Caco-2 (cell line): ENCODE measurements at regions not wholly inside any gene's neighbourhood (a gene's known extent, or its start where the extent isn't known, plus 50 kb on each side); places are given as distances from the start of the nearest gene placed in this dataset.

Experiments
- BruUV-seq: library from RNA; stranded (reverse); fragments of 400-500 nt; replicated peaks from 2 replicates; lab custom pipeline; 2021; lab: Mats Ljungman, UMichigan
- CTCF ChIA-PET: fragments of 300-600 bp; sonication (Branson Sonifier 250); formaldehyde crosslinking; loops from one replicate; lab custom pipeline; 2022; ENCODE audit warnings: antibody characterized with exemption; lab: Charles Lee
- POLR2A ChIA-PET: fragments of 300-600 bp; sonication (Branson Sonifier 250); formaldehyde crosslinking; loops from one replicate; lab custom pipeline; 2022; ENCODE audit warnings: antibody characterized with exemption; lab: Charles Lee
- DNase-seq, 2 experiments: peaks; one replicate each; pipeline versions ENCODE4 v3.0.0 to v3.0.0-alpha.2; 2020 to 2022
- H3K27me3 ChIP-seq: replicated peaks from 2 replicates; pipeline ENCODE4 v1.6.0; 2011; ENCODE audit warnings: low read length; ENCODE audit not compliant: control insufficient read depth, insufficient read depth
- H3K36me3 ChIP-seq: 2 replicates; pipeline ENCODE4 v1.5.1; 2011; ENCODE audit warnings: low read length; ENCODE audit not compliant: control insufficient read depth, insufficient read depth
- H3K4me1 ChIP-seq: fragments of 250-450 bp; sonication (Bioruptor Pico); 2 replicates; pipeline ENCODE4 v1.5.1; 2020; ENCODE audit warnings: mild to moderate bottlenecking
- H3K4me3 ChIP-seq: 2 replicates; pipeline ENCODE4 v1.5.1; 2011; ENCODE audit warnings: low read depth, mild to moderate bottlenecking, control low read depth, low read length
- H3K9me3 ChIP-seq: fragments of 250-450 bp; sonication (Bioruptor Pico); 2 replicates; pipeline ENCODE4 v1.5.1; 2020; ENCODE audit warnings: mild to moderate bottlenecking, moderate library complexity
- H3K27ac Mint-ChIP-seq: one replicate; pipeline ENCODE4 v1.8.0; 2022; ENCODE audit warnings: mixed read lengths; ENCODE audit not compliant: unreplicated experiment
- H3K27me3 Mint-ChIP-seq: one replicate; pipeline ENCODE4 v1.8.0; 2022; ENCODE audit warnings: mixed read lengths; ENCODE audit not compliant: insufficient read depth, unreplicated experiment
- H3K36me3 Mint-ChIP-seq: one replicate; pipeline ENCODE4 v1.8.0; 2022; ENCODE audit warnings: mild to moderate bottlenecking, mixed read lengths; ENCODE audit not compliant: insufficient read depth, unreplicated experiment
- H3K4me1 Mint-ChIP-seq: one replicate; pipeline ENCODE4 v1.8.0; 2022; ENCODE audit warnings: low read depth, mixed read lengths; ENCODE audit not compliant: unreplicated experiment
- H3K4me3 Mint-ChIP-seq: one replicate; pipeline ENCODE4 v1.8.0; 2022; ENCODE audit warnings: mild to moderate bottlenecking, moderate library complexity, mixed read lengths; ENCODE audit not compliant: unreplicated experiment
- H3K9me3 Mint-ChIP-seq: one replicate; pipeline ENCODE4 v1.8.0; 2022; ENCODE audit warnings: mixed read lengths; ENCODE audit not compliant: unreplicated experiment
- CTCF ChIP-seq, 2 experiments: fragments of 200-600 bp in 1 of 2; IDR thresholded peaks; 1 replicate in 1 of 2; 2 replicates in 1 of 2; pipeline versions ENCODE4 v1.5.1 to v1.8.0; 2011 to 2022; ENCODE audit warnings: antibody characterized with exemption in 1 of 2, control low read depth in 1 of 2, inconsistent platforms in 1 of 2, low read depth in 1 of 2, low read length in 1 of 2, mild to moderate bottlenecking in 1 of 2, moderate library complexity in 1 of 2; ENCODE audit not compliant: insufficient read depth in 1 of 2, severe bottlenecking in 1 of 2, unreplicated experiment in 1 of 2
- intact Hi-C: fragments of 100-400 bp; cut with micrococcal nuclease; formaldehyde crosslinking; loops from one replicate; pipeline ENCODE4 v1.10.0; 2022; ENCODE audit not compliant: unreplicated experiment

DNA sequence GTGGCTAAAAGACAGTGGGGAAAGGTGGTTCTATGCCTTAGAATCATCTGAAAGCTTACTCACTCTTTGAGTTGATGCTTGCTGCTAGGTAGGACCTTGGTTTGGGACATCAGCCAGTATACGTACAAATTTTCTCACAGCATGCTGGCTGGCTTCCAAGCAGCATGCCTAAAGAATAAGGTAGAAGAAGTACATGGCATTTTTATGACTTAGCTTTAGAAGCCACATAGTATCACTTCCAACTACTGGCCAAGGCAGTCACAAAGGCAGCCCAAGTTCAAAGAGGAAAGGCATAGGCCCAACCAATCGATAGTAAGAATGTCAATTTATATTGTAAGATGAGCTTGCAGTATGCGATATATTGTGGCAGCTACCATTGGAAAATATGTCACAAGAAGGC is 284.2 kb upstream of the CAND1 start:
- POLR2A ChIA-PET: no interaction called here

DNA sequence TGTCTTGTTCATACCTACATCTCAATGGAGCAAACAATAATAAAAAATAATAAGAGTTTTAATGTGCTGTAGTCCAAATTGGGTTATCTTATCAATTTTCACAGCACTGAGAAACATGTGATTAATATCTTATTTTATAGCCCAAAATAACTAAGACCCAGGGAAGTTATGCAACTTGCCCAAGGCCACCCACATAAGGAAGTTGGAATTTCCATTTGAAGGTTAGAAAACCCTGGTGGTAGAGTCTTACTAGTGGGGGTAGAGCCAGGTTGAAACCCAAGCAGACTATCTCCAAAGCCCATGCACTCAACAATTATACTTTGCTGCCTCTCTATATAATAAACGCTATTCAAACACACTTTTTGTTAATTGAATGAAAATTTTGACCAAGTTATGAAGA is 270.0 kb upstream of the CAND1 start:
- no peaks in the 10 kb centered on the region for H3K9me3 Mint-ChIP-seq
- no peaks in the 10 kb centered on the region for H3K36me3 Mint-ChIP-seq
- Histone ChIP-seq H3K4me1 (no peaks in the 10 kb centered on the region), H3K9me3 (no peaks in the 10 kb centered on the region), H3K27me3 (no peaks in the 10 kb centered on the region), H3K36me3 (no peaks in the 10 kb centered on the region), H3K4me3 (no peak overlapping the region)
- no peak overlapping the region for H3K27ac Mint-ChIP-seq
- ChIA-PET POLR2A (no interaction called here), CTCF (no interaction called here)
- peaks cover 24% of the 10 kb centered on the region for H3K27me3 Mint-ChIP-seq
- intact Hi-C loops: no loop called here
- no peak for TF ChIP-seq CTCF (IDR thresholded peaks at IDR 0.05; ENCODE audit: insufficient read depth in 1 of 2, low read depth in 1 of 2, low read length in 1 of 2, severe bottlenecking in 1 of 2, unreplicated experiment in 1 of 2)
- no peak for DNase-seq
- H3K4me1 Mint-ChIP-seq: no peaks in the 10 kb centered on the region
- H3K4me3 Mint-ChIP-seq: no peak overlapping the region
- BruUV-seq: no TSS peak

More for the DNA sequence above, 284.2 kb upstream of the CAND1 start:
- H3K27me3 Mint-ChIP-seq: peaks cover 11% of the 10 kb centered on the region
- CTCF ChIA-PET: no interaction called here
- Histone ChIP-seq H3K36me3 (no peaks in the 10 kb centered on the region), H3K9me3 (no peaks in the 10 kb centered on the region), H3K27me3 (peaks cover 1% of the 10 kb centered on the region; the same call in 1 of the 2 replicates), H3K4me3 (no peak overlapping the region), H3K4me1 (no peaks in the 10 kb centered on the region)
- no peak overlapping the region for H3K27ac Mint-ChIP-seq
- no TSS peak for BruUV-seq
- H3K4me1 Mint-ChIP-seq: no peaks in the 10 kb centered on the region
- DNase-seq: no peak
- no peaks in the 10 kb centered on the region for H3K36me3 Mint-ChIP-seq
- intact Hi-C loops: no loop called here
- TF ChIP-seq CTCF (IDR thresholded peaks at IDR 0.05; ENCODE audit: insufficient read depth in 1 of 2, low read depth in 1 of 2, low read length in 1 of 2, severe bottlenecking in 1 of 2, unreplicated experiment in 1 of 2): no peak
- no peaks in the 10 kb centered on the region for H3K9me3 Mint-ChIP-seq
- no peak overlapping the region for H3K4me3 Mint-ChIP-seq

DNA sequence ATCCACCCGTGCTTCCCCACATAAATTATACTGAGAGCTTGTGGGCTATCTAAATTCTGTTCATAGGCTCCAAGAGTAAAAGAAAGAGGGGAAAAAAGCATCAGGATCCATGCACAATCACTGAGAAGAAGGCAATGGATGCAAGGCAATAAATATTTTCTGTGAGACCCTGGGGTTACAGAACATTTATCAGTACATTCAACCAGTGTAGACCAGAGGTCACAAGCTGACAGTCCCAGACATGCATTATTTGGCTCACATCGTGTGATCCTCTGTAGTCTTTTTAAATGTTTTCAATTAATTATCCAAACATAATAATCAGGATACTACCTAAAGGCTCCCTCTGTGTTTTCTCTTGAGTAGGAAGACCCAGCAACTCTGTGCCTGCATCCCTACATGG is 267.9 kb upstream of the CAND1 start:
- Histone ChIP-seq H3K9me3 (no peaks in the 10 kb centered on the region), H3K36me3 (no peaks in the 10 kb centered on the region), H3K27me3 (no peaks in the 10 kb centered on the region), H3K4me3 (no peak overlapping the region), H3K4me1 (no peaks in the 10 kb centered on the region)
- CTCF ChIA-PET: no interaction called here
- H3K4me3 Mint-ChIP-seq: no peak overlapping the region
- peaks cover 33% of the 10 kb centered on the region for H3K27me3 Mint-ChIP-seq
- no peak overlapping the region for H3K27ac Mint-ChIP-seq
- TF ChIP-seq CTCF (IDR thresholded peaks at IDR 0.05; ENCODE audit: insufficient read depth in 1 of 2, low read depth in 1 of 2, low read length in 1 of 2, severe bottlenecking in 1 of 2, unreplicated experiment in 1 of 2): no peak
- no TSS peak for BruUV-seq
- no peaks in the 10 kb centered on the region for H3K9me3 Mint-ChIP-seq
- POLR2A ChIA-PET: no interaction called here
- intact Hi-C loops: no loop called here
- no peaks in the 10 kb centered on the region for H3K4me1 Mint-ChIP-seq
- DNase-seq: no peak
- no peaks in the 10 kb centered on the region for H3K36me3 Mint-ChIP-seq
